ENCODE measurements at regions not wholly inside any gene's neighbourhood (a gene's known extent, or its start where the extent isn't known, plus 50 kb on each side); places are given as distances from the start of the nearest gene placed in this dataset.

- Histone ChIP-seq H3K36me3 (ENCODE audit: control insufficient read depth in 1 of 2, insufficient read depth in 2 of 2, low read length in 2 of 2) (no peaks in the 10 kb centered on the region), H3K4me3 (ENCODE audit: low read depth in 1 of 2, low read length in 2 of 2) (no peak overlapping the region), H3K4me1 (ENCODE audit: control insufficient read depth in 1 of 2, insufficient read depth in 2 of 2, low read length in 2 of 2) (no peaks in the 10 kb centered on the region), H3K27ac (ENCODE audit: low read depth, low read length) (no peak overlapping the region), H3K9ac (ENCODE audit: low read depth in 1 of 2, low read length in 2 of 2) (no peak overlapping the region), H3K9me3 (ENCODE audit: control insufficient read depth in 1 of 2, low read length in 2 of 2) (no peaks in the 10 kb centered on the region), H3K27me3 (ENCODE audit: control insufficient read depth in 1 of 2, insufficient read depth in 2 of 2, low read length in 2 of 2) (no peaks in the 10 kb centered on the region)
Observed at GRCh38 chr1:239053279-239053678, 333.1 kb upstream of the CHRM3 start.

- Histone ChIP-seq H3K4me3 (ENCODE audit: low read depth in 1 of 2, low read length in 2 of 2) (no peak overlapping the region), H3K9ac (ENCODE audit: low read depth in 1 of 2, low read length in 2 of 2) (no peak overlapping the region), H3K27ac (ENCODE audit: low read depth, low read length) (no peak overlapping the region), H3K27me3 (ENCODE audit: control insufficient read depth in 1 of 2, insufficient read depth in 2 of 2, low read length in 2 of 2) (no peaks in the 10 kb centered on the region), H3K4me1 (ENCODE audit: control insufficient read depth in 1 of 2, insufficient read depth in 2 of 2, low read length in 2 of 2) (no peaks in the 10 kb centered on the region), H3K36me3 (ENCODE audit: control insufficient read depth in 1 of 2, insufficient read depth in 2 of 2, low read length in 2 of 2) (no peaks in the 10 kb centered on the region), H3K9me3 (ENCODE audit: control insufficient read depth in 1 of 2, low read length in 2 of 2) (no peaks in the 10 kb centered on the region)
Observed at GRCh38 chr1:239049571-239049970, 336.8 kb upstream of the CHRM3 start.

GRCh38 chr1:239044829-239045228, 341.5 kb upstream of the CHRM3 start:
- no peak overlapping the region for H3K4me3 ChIP-seq (ENCODE audit: low read depth in 1 of 2, low read length in 2 of 2)
- no peak overlapping the region for H3K27ac ChIP-seq (ENCODE audit: low read depth, low read length)
- H3K27me3 ChIP-seq (ENCODE audit: control insufficient read depth in 1 of 2, insufficient read depth in 2 of 2, low read length in 2 of 2), result no peaks in the 10 kb centered on the region
- H3K36me3 ChIP-seq (ENCODE audit: control insufficient read depth in 1 of 2, insufficient read depth in 2 of 2, low read length in 2 of 2), result no peaks in the 10 kb centered on the region
- no peak overlapping the region for H3K9ac ChIP-seq (ENCODE audit: low read depth in 1 of 2, low read length in 2 of 2)
- H3K9me3 ChIP-seq (ENCODE audit: control insufficient read depth in 1 of 2, low read length in 2 of 2), result no peaks in the 10 kb centered on the region
- H3K4me1 ChIP-seq (ENCODE audit: control insufficient read depth in 1 of 2, insufficient read depth in 2 of 2, low read length in 2 of 2), result no peaks in the 10 kb centered on the region

- H3K9me3 ChIP-seq (ENCODE audit: control insufficient read depth in 1 of 2, low read length in 2 of 2), result no peaks in the 10 kb centered on the region
- H3K4me3 ChIP-seq (ENCODE audit: low read depth in 1 of 2, low read length in 2 of 2), result no peak overlapping the region
- no peak overlapping the region for H3K27ac ChIP-seq (ENCODE audit: low read depth, low read length)
- no peaks in the 10 kb centered on the region for H3K36me3 ChIP-seq (ENCODE audit: control insufficient read depth in 1 of 2, insufficient read depth in 2 of 2, low read length in 2 of 2)
- H3K9ac ChIP-seq (ENCODE audit: low read depth in 1 of 2, low read length in 2 of 2), result no peak overlapping the region
- H3K27me3 ChIP-seq (ENCODE audit: control insufficient read depth in 1 of 2, insufficient read depth in 2 of 2, low read length in 2 of 2), result no peaks in the 10 kb centered on the region
- H3K4me1 ChIP-seq (ENCODE audit: control insufficient read depth in 1 of 2, insufficient read depth in 2 of 2, low read length in 2 of 2), result no peaks in the 10 kb centered on the region
Observed at GRCh38 chr1:239040523-239040922, 345.8 kb upstream of the CHRM3 start.

- H3K9me3 ChIP-seq (ENCODE audit: control insufficient read depth in 1 of 2, low read length in 2 of 2), result no peaks in the 10 kb centered on the region
- H3K27ac ChIP-seq (ENCODE audit: low read depth, low read length), result no peak overlapping the region
- no peaks in the 10 kb centered on the region for H3K36me3 ChIP-seq (ENCODE audit: control insufficient read depth in 1 of 2, insufficient read depth in 2 of 2, low read length in 2 of 2)
- no peaks in the 10 kb centered on the region for H3K27me3 ChIP-seq (ENCODE audit: control insufficient read depth in 1 of 2, insufficient read depth in 2 of 2, low read length in 2 of 2)
- no peak overlapping the region for H3K9ac ChIP-seq (ENCODE audit: low read depth in 1 of 2, low read length in 2 of 2)
- no peak overlapping the region for H3K4me3 ChIP-seq (ENCODE audit: low read depth in 1 of 2, low read length in 2 of 2)
- H3K4me1 ChIP-seq (ENCODE audit: control insufficient read depth in 1 of 2, insufficient read depth in 2 of 2, low read length in 2 of 2), result no peaks in the 10 kb centered on the region
Observed at GRCh38 chr1:239031310-239031709, 355.1 kb upstream of the CHRM3 start.

- no peak overlapping the region for H3K27ac ChIP-seq (ENCODE audit: low read depth, low read length)
- no peaks in the 10 kb centered on the region for H3K4me1 ChIP-seq (ENCODE audit: control insufficient read depth in 1 of 2, insufficient read depth in 2 of 2, low read length in 2 of 2)
- H3K9ac ChIP-seq (ENCODE audit: low read depth in 1 of 2, low read length in 2 of 2), result no peak overlapping the region
- no peaks in the 10 kb centered on the region for H3K9me3 ChIP-seq (ENCODE audit: control insufficient read depth in 1 of 2, low read length in 2 of 2)
- no peaks in the 10 kb centered on the region for H3K27me3 ChIP-seq (ENCODE audit: control insufficient read depth in 1 of 2, insufficient read depth in 2 of 2, low read length in 2 of 2)
- no peaks in the 10 kb centered on the region for H3K36me3 ChIP-seq (ENCODE audit: control insufficient read depth in 1 of 2, insufficient read depth in 2 of 2, low read length in 2 of 2)
- no peak overlapping the region for H3K4me3 ChIP-seq (ENCODE audit: low read depth in 1 of 2, low read length in 2 of 2)
Observed at GRCh38 chr1:239025997-239026694, 360.2 kb upstream of the CHRM3 start.

GRCh38 chr1:239025223-239025622, 361.1 kb upstream of the CHRM3 start:
- Histone ChIP-seq H3K36me3 (ENCODE audit: control insufficient read depth in 1 of 2, insufficient read depth in 2 of 2, low read length in 2 of 2) (no peaks in the 10 kb centered on the region), H3K9ac (ENCODE audit: low read depth in 1 of 2, low read length in 2 of 2) (no peak overlapping the region)

GRCh38 chr1:239023732-239024360, 362.5 kb upstream of the CHRM3 start:
- H3K4me3 ChIP-seq (ENCODE audit: low read depth in 1 of 2, low read length in 2 of 2), result no peak overlapping the region
- H3K4me1 ChIP-seq (ENCODE audit: control insufficient read depth in 1 of 2, insufficient read depth in 2 of 2, low read length in 2 of 2), result no peaks in the 10 kb centered on the region
- H3K27ac ChIP-seq (ENCODE audit: low read depth, low read length), result no peak overlapping the region
- H3K36me3 ChIP-seq (ENCODE audit: control insufficient read depth in 1 of 2, insufficient read depth in 2 of 2, low read length in 2 of 2), result no peaks in the 10 kb centered on the region
- H3K9me3 ChIP-seq (ENCODE audit: control insufficient read depth in 1 of 2, low read length in 2 of 2), result no peaks in the 10 kb centered on the region
- no peak overlapping the region for H3K9ac ChIP-seq (ENCODE audit: low read depth in 1 of 2, low read length in 2 of 2)
- no peaks in the 10 kb centered on the region for H3K27me3 ChIP-seq (ENCODE audit: control insufficient read depth in 1 of 2, insufficient read depth in 2 of 2, low read length in 2 of 2)

More at GRCh38 chr1:239025223-239025622, 361.1 kb upstream of the CHRM3 start:
- no peak overlapping the region for H3K27ac ChIP-seq (ENCODE audit: low read depth, low read length)
- H3K4me3 ChIP-seq (ENCODE audit: low read depth in 1 of 2, low read length in 2 of 2), result no peak overlapping the region
- H3K27me3 ChIP-seq (ENCODE audit: control insufficient read depth in 1 of 2, insufficient read depth in 2 of 2, low read length in 2 of 2), result no peaks in the 10 kb centered on the region
- no peaks in the 10 kb centered on the region for H3K4me1 ChIP-seq (ENCODE audit: control insufficient read depth in 1 of 2, insufficient read depth in 2 of 2, low read length in 2 of 2)
- H3K9me3 ChIP-seq (ENCODE audit: control insufficient read depth in 1 of 2, low read length in 2 of 2), result no peaks in the 10 kb centered on the region

GRCh38 chr1:239016337-239016736, 370.0 kb upstream of the CHRM3 start:
- H3K9me3 ChIP-seq (ENCODE audit: control insufficient read depth in 1 of 2, low read length in 2 of 2), result no peaks in the 10 kb centered on the region
- H3K4me3 ChIP-seq (ENCODE audit: low read depth in 1 of 2, low read length in 2 of 2), result no peak overlapping the region
- no peaks in the 10 kb centered on the region for H3K4me1 ChIP-seq (ENCODE audit: control insufficient read depth in 1 of 2, insufficient read depth in 2 of 2, low read length in 2 of 2)
- H3K27me3 ChIP-seq (ENCODE audit: control insufficient read depth in 1 of 2, insufficient read depth in 2 of 2, low read length in 2 of 2), result no peaks in the 10 kb centered on the region
- no peaks in the 10 kb centered on the region for H3K36me3 ChIP-seq (ENCODE audit: control insufficient read depth in 1 of 2, insufficient read depth in 2 of 2, low read length in 2 of 2)
- H3K9ac ChIP-seq (ENCODE audit: low read depth in 1 of 2, low read length in 2 of 2), result no peak overlapping the region
- H3K27ac ChIP-seq (ENCODE audit: low read depth, low read length), result no peak overlapping the region

- Histone ChIP-seq H3K27ac (ENCODE audit: low read depth, low read length) (no peak overlapping the region), H3K27me3 (ENCODE audit: control insufficient read depth in 1 of 2, insufficient read depth in 2 of 2, low read length in 2 of 2) (no peaks in the 10 kb centered on the region), H3K4me1 (ENCODE audit: control insufficient read depth in 1 of 2, insufficient read depth in 2 of 2, low read length in 2 of 2) (no peaks in the 10 kb centered on the region), H3K36me3 (ENCODE audit: control insufficient read depth in 1 of 2, insufficient read depth in 2 of 2, low read length in 2 of 2) (no peaks in the 10 kb centered on the region), H3K9ac (ENCODE audit: low read depth in 1 of 2, low read length in 2 of 2) (no peak overlapping the region), H3K9me3 (ENCODE audit: control insufficient read depth in 1 of 2, low read length in 2 of 2) (no peaks in the 10 kb centered on the region), H3K4me3 (ENCODE audit: low read depth in 1 of 2, low read length in 2 of 2) (no peak overlapping the region)
Observed at GRCh38 chr1:239011382-239011781, 375.0 kb upstream of the CHRM3 start.
